ENCODE measurements at regions not wholly inside any gene's neighbourhood (a gene's known extent, or its start where the extent isn't known, plus 50 kb on each side); places are given as distances from the start of the nearest gene placed in this dataset.

- H3K9me3 Mint-ChIP-seq = peaks cover 13% of the 10 kb centered on the region
- H3K4me3 Mint-ChIP-seq = no peak overlapping the region
- H3K36me3 Mint-ChIP-seq (ENCODE audit: low read depth) = peaks cover 13% of the 10 kb centered on the region
- H3K4me1 Mint-ChIP-seq (ENCODE audit: low read depth) = peaks cover 34% of the 10 kb centered on the region
- intact Hi-C loops (cut with micrococcal nuclease) = loop anchor here (1.0 kb wide), 2 partner anchors 8 to 67 kb away; no protein-coding TSS in a partner anchor
- DNase-seq (ENCODE audit: low spot score) = no peak
- H3K27ac Mint-ChIP-seq = peak overlapping the region; percentile 6
- peaks cover 5% of the 10 kb centered on the region for H3K27me3 Mint-ChIP-seq (ENCODE audit: insufficient read depth)
These were observed 131.6 kb upstream of the AHR start for GRCh38 chr7:17166824-17167379.

GRCh38 chr7:17168416-17168815 lies 130.0 kb upstream of the AHR start:
- intact Hi-C loops (cut with micrococcal nuclease) = loop anchor here (1.0 kb wide), 1 partner anchor 93 kb away; no protein-coding TSS in a partner anchor
- Mint-ChIP-seq H3K27me3 (ENCODE audit: insufficient read depth) (no peaks in the 10 kb centered on the region), H3K27ac (peak overlapping the region; percentile 56), H3K4me1 (ENCODE audit: low read depth) (peaks cover 34% of the 10 kb centered on the region), H3K4me3 (no peak overlapping the region), H3K9me3 (no peaks in the 10 kb centered on the region), H3K36me3 (ENCODE audit: low read depth) (peaks cover 6% of the 10 kb centered on the region)
- no peak for DNase-seq (ENCODE audit: low spot score)

- intact Hi-C loops (cut with micrococcal nuclease) = loop anchor here (5.0 kb wide), 1 partner anchor 34 kb away; no protein-coding TSS in a partner anchor
- H3K27me3 Mint-ChIP-seq (ENCODE audit: insufficient read depth) = no peaks in the 10 kb centered on the region
- no peak overlapping the region for H3K27ac Mint-ChIP-seq
- peaks cover 6% of the 10 kb centered on the region for H3K9me3 Mint-ChIP-seq
- H3K4me3 Mint-ChIP-seq = no peak overlapping the region
- peaks cover 7% of the 10 kb centered on the region for H3K36me3 Mint-ChIP-seq (ENCODE audit: low read depth)
- H3K4me1 Mint-ChIP-seq (ENCODE audit: low read depth) = peaks cover 37% of the 10 kb centered on the region
- no peak for DNase-seq (ENCODE audit: low spot score)
These were observed 127.0 kb upstream of the AHR start for GRCh38 chr7:17171427-17171826.

- peaks cover 7% of the 10 kb centered on the region for H3K9me3 Mint-ChIP-seq
- DNase-seq (ENCODE audit: low spot score) = no peak
These were observed 122.0 kb upstream of the AHR start for GRCh38 chr7:17176371-17177032.

GRCh38 chr7:17178545-17178944 lies 119.9 kb upstream of the AHR start:
- Mint-ChIP-seq H3K9me3 (peaks cover 7% of the 10 kb centered on the region), H3K27me3 (ENCODE audit: insufficient read depth) (peaks cover 2% of the 10 kb centered on the region), H3K4me1 (ENCODE audit: low read depth) (peaks cover 11% of the 10 kb centered on the region), H3K4me3 (no peak overlapping the region), H3K36me3 (ENCODE audit: low read depth) (peaks cover 3% of the 10 kb centered on the region), H3K27ac (no peak overlapping the region)
- intact Hi-C loops (cut with micrococcal nuclease) = no loop called here
- DNase-seq (ENCODE audit: low spot score) = no peak

More at GRCh38 chr7:17176371-17177032, 122.0 kb upstream of the AHR start:
- Mint-ChIP-seq H3K36me3 (ENCODE audit: low read depth) (peaks cover 3% of the 10 kb centered on the region), H3K27ac (peak overlapping the region; percentile 71), H3K4me1 (ENCODE audit: low read depth) (peaks cover 11% of the 10 kb centered on the region), H3K4me3 (no peak overlapping the region), H3K27me3 (ENCODE audit: insufficient read depth) (no peaks in the 10 kb centered on the region)
- intact Hi-C loops (cut with micrococcal nuclease) = no loop called here

GRCh38 chr7:17181482-17181881 lies 117.0 kb upstream of the AHR start:
- peaks cover 11% of the 10 kb centered on the region for H3K4me1 Mint-ChIP-seq (ENCODE audit: low read depth)
- intact Hi-C loops (cut with micrococcal nuclease) = no loop called here
- peaks cover under 1% of the 10 kb centered on the region for H3K9me3 Mint-ChIP-seq
- no peak overlapping the region for H3K27ac Mint-ChIP-seq
- DNase-seq (ENCODE audit: low spot score) = no peak
- H3K27me3 Mint-ChIP-seq (ENCODE audit: insufficient read depth) = peaks cover 2% of the 10 kb centered on the region
- H3K36me3 Mint-ChIP-seq (ENCODE audit: low read depth) = no peaks in the 10 kb centered on the region
- no peak overlapping the region for H3K4me3 Mint-ChIP-seq

GRCh38 chr7:17183630-17184328 lies 114.7 kb upstream of the AHR start:
- H3K4me3 Mint-ChIP-seq = no peak overlapping the region
- no peak for DNase-seq (ENCODE audit: low spot score)
- H3K9me3 Mint-ChIP-seq = no peaks in the 10 kb centered on the region
- intact Hi-C loops (cut with micrococcal nuclease) = no loop called here
- no peaks in the 10 kb centered on the region for H3K36me3 Mint-ChIP-seq (ENCODE audit: low read depth)
- peaks cover 2% of the 10 kb centered on the region for H3K27me3 Mint-ChIP-seq (ENCODE audit: insufficient read depth)
- H3K27ac Mint-ChIP-seq = no peak overlapping the region
- H3K4me1 Mint-ChIP-seq (ENCODE audit: low read depth) = peaks cover 7% of the 10 kb centered on the region

GRCh38 chr7:17184805-17185689 lies 113.4 kb upstream of the AHR start:
- Mint-ChIP-seq H3K4me3 (no peak overlapping the region), H3K27me3 (ENCODE audit: insufficient read depth) (peaks cover 2% of the 10 kb centered on the region), H3K36me3 (ENCODE audit: low read depth) (no peaks in the 10 kb centered on the region), H3K9me3 (no peaks in the 10 kb centered on the region), H3K27ac (no peak overlapping the region), H3K4me1 (ENCODE audit: low read depth) (peaks cover 7% of the 10 kb centered on the region)
- intact Hi-C loops (cut with micrococcal nuclease) = no loop called here
- DNase-seq (ENCODE audit: low spot score) = no peak

GRCh38 chr7:17185690-17186070 lies 112.8 kb upstream of the AHR start:
- Mint-ChIP-seq H3K9me3 (no peaks in the 10 kb centered on the region), H3K4me3 (no peak overlapping the region), H3K27me3 (ENCODE audit: insufficient read depth) (peaks cover 2% of the 10 kb centered on the region), H3K27ac (no peak overlapping the region), H3K4me1 (ENCODE audit: low read depth) (peaks cover 7% of the 10 kb centered on the region), H3K36me3 (ENCODE audit: low read depth) (no peaks in the 10 kb centered on the region)
- intact Hi-C loops (cut with micrococcal nuclease) = no loop called here
- DNase-seq (ENCODE audit: low spot score) = no peak

GRCh38 chr7:17186745-17187530 lies 111.5 kb upstream of the AHR start:
- no peaks in the 10 kb centered on the region for H3K36me3 Mint-ChIP-seq (ENCODE audit: low read depth)
- H3K9me3 Mint-ChIP-seq = no peaks in the 10 kb centered on the region
- no peak overlapping the region for H3K27ac Mint-ChIP-seq
- no peak overlapping the region for H3K4me3 Mint-ChIP-seq
- intact Hi-C loops (cut with micrococcal nuclease) = no loop called here
- H3K27me3 Mint-ChIP-seq (ENCODE audit: insufficient read depth) = peaks cover 2% of the 10 kb centered on the region
- peaks cover 7% of the 10 kb centered on the region for H3K4me1 Mint-ChIP-seq (ENCODE audit: low read depth)
- no peak for DNase-seq (ENCODE audit: low spot score)

- no peak overlapping the region for H3K27ac Mint-ChIP-seq
- intact Hi-C loops (cut with micrococcal nuclease) = no loop called here
- no peaks in the 10 kb centered on the region for H3K36me3 Mint-ChIP-seq (ENCODE audit: low read depth)
- no peak for DNase-seq (ENCODE audit: low spot score)
- no peaks in the 10 kb centered on the region for H3K27me3 Mint-ChIP-seq (ENCODE audit: insufficient read depth)
- H3K4me3 Mint-ChIP-seq = no peak overlapping the region
- peaks cover 10% of the 10 kb centered on the region for H3K4me1 Mint-ChIP-seq (ENCODE audit: low read depth)
- no peaks in the 10 kb centered on the region for H3K9me3 Mint-ChIP-seq
These were observed 103.8 kb upstream of the AHR start for GRCh38 chr7:17194656-17195055.

- intact Hi-C loops (cut with micrococcal nuclease) = no loop called here
- H3K9me3 Mint-ChIP-seq = no peaks in the 10 kb centered on the region
- no peaks in the 10 kb centered on the region for H3K27me3 Mint-ChIP-seq (ENCODE audit: insufficient read depth)
- peaks cover 10% of the 10 kb centered on the region for H3K4me1 Mint-ChIP-seq (ENCODE audit: low read depth)
- H3K27ac Mint-ChIP-seq = no peak overlapping the region
- DNase-seq (ENCODE audit: low spot score) = no peak
- no peak overlapping the region for H3K4me3 Mint-ChIP-seq
- H3K36me3 Mint-ChIP-seq (ENCODE audit: low read depth) = no peaks in the 10 kb centered on the region
These were observed 102.9 kb upstream of the AHR start for GRCh38 chr7:17195576-17195975.

Measured in activated T-helper 1 cell treated with anti-CD3 and anti-CD28 coated beads, Interleukin-12 subunit alpha, Interleukin-12 subunit beta, Interleukin-2, Interleukin-4 antibody, amounts not matched to agents 30 ng/mL and 10 ng/mL and 1 ng/mL, durations not matched to agents 14 hours and 24 hours and 36 hours (primary cell).